T-cell (primary cell): ENCODE measurements at regions not wholly inside any gene's neighbourhood (a gene's known extent, or its start where the extent isn't known, plus 50 kb on each side); places are given as distances from the start of the nearest gene placed in this dataset.
"Not testable (repeated sequence)": the region's sequence is repeated elsewhere in the genome, so short reads cannot be mapped to it uniquely, and the experiment has no call there.

Source experiments
- ATAC-seq, 4 experiments: fragments of 200-7000 bp in 3 of 4; fragments of 150-1000 bp in 1 of 4; cut with Tn5 transposase; replicated peaks in 1 of 4; 1 replicate in 3 of 4; 2 replicates in 1 of 4; pipeline ENCODE4 v1.10.0; 2021; ENCODE audit warnings: moderate library complexity in 3 of 4, mild to moderate bottlenecking in 2 of 4, moderate number of reproducible peaks in 1 of 4
- CTCF ChIA-PET, 2 donors: fragments of 300-600 bp; sonication (Branson Sonifier 250); formaldehyde crosslinking; loops; one replicate each; lab custom pipeline; 2022; ENCODE audit warnings: antibody characterized with exemption in 2 of 2; lab: Charles Lee
- POLR2A ChIA-PET, 2 donors: fragments of 300-600 bp; sonication (Branson Sonifier 250); formaldehyde crosslinking; loops; one replicate each; lab custom pipeline; 2022; ENCODE audit warnings: antibody characterized with exemption in 2 of 2; lab: Charles Lee
- DNase-seq, 35 experiments: peaks; one replicate each; pipeline versions ENCODE4 v3.0.0 to v3.0.0-alpha.2; 2013 to 2023
- H3K27ac ChIP-seq: one replicate; pipeline ENCODE4 v1.5.1; 2013; ENCODE audit warnings: low read length
- H3K27me3 ChIP-seq, 2 experiments: replicated peaks in 1 of 2; 1 replicate in 1 of 2; 2 replicates in 1 of 2; pipeline versions ENCODE4 v1.6.1 to v1.7.0; 2013; ENCODE audit warnings: low read length in 1 of 2, mixed read lengths in 1 of 2; ENCODE audit not compliant: control insufficient read depth in 2 of 2, insufficient read depth in 2 of 2; ENCODE audit errors: extremely low read depth in 1 of 2
- H3K36me3 ChIP-seq, 2 donors: 1 replicate in 1 of 2; 2 replicates in 1 of 2; pipeline versions ENCODE4 v1.6.1 to v1.7.0; 2013; ENCODE audit warnings: low read length in 1 of 2; ENCODE audit not compliant: control insufficient read depth in 2 of 2, insufficient read depth in 1 of 2; ENCODE audit errors: extremely low read depth in 1 of 2
- H3K4me1 ChIP-seq, 2 experiments: 1 replicate in 1 of 2; 2 replicates in 1 of 2; pipeline versions ENCODE4 v1.6.1 to v1.7.0; 2013; ENCODE audit warnings: low read length in 2 of 2, mixed read lengths in 1 of 2; ENCODE audit not compliant: insufficient read depth in 2 of 2, control insufficient read depth in 1 of 2; ENCODE audit errors: extremely low read depth in 1 of 2
- H3K4me3 ChIP-seq, 2 donors: 1 replicate in 1 of 2; 2 replicates in 1 of 2; pipeline versions ENCODE4 v1.5.1 to v1.7.0; 2013; ENCODE audit warnings: mild to moderate bottlenecking in 2 of 2, low read length in 1 of 2, moderate library complexity in 1 of 2; ENCODE audit not compliant: control insufficient read depth in 1 of 2; ENCODE audit errors: extremely low read depth in 1 of 2
- H3K9me3 ChIP-seq: 2 replicates; pipeline ENCODE4 v1.7.0; 2013
- H3K27ac Mint-ChIP-seq, 2 donors: one replicate each; pipeline ENCODE4 v1.8.0; 2020 to 2021; ENCODE audit warnings: mild to moderate bottlenecking in 2 of 2, mixed read lengths in 2 of 2
- H3K27me3 Mint-ChIP-seq, 2 donors: one replicate each; pipeline ENCODE4 v1.8.0; 2021 to 2022; ENCODE audit warnings: mixed read lengths in 2 of 2
- H3K36me3 Mint-ChIP-seq: one replicate; pipeline ENCODE4 v1.8.0; 2021; ENCODE audit warnings: mixed read lengths
- H3K4me1 Mint-ChIP-seq, 3 donors: one replicate each; pipeline ENCODE4 v1.8.0; 2020 to 2022; ENCODE audit warnings: mixed read lengths in 3 of 3, mild to moderate bottlenecking in 1 of 3
- H3K4me3 Mint-ChIP-seq, 3 donors: one replicate each; pipeline ENCODE4 v1.8.0; 2020 to 2022; ENCODE audit warnings: mild to moderate bottlenecking in 3 of 3, mixed read lengths in 3 of 3, moderate library complexity in 3 of 3
- H3K9me3 Mint-ChIP-seq, 3 donors: one replicate each; pipeline ENCODE4 v1.8.0; 2020 to 2022; ENCODE audit warnings: mixed read lengths in 3 of 3
- WGBS: methylation state at CpG from one replicate; pipeline ENCODE4 v1.1.5; 2013; ENCODE audit warnings: missing lambda C conversion rate; ENCODE audit not compliant: insufficient coverage; 5-methylcytosine and 5-hydroxymethylcytosine counted together

DNA sequence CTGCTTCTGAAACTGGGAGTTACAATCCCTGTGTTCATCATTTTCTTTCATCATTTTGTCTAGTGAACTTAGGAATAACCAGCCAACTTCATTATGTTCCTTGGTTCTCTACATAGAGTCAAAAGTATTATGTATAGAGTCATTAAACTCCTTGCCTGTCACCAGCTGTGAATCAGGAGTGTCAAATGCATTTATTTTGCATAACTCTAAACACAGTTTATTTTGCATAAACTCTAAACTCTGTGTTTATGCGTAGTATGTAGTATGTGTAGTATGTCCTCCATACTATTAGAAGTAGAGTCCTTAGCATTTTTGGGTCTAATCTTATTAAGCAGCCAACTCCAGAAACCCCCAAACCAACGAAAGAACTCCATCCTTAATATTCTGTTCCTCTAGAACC is 164.4 kb downstream of the EVA1A start:
- H3K27me3 ChIP-seq = no peaks in the 10 kb centered on the region
- CTCF ChIA-PET = no interaction called here
- DNase-seq = no peak

DNA sequence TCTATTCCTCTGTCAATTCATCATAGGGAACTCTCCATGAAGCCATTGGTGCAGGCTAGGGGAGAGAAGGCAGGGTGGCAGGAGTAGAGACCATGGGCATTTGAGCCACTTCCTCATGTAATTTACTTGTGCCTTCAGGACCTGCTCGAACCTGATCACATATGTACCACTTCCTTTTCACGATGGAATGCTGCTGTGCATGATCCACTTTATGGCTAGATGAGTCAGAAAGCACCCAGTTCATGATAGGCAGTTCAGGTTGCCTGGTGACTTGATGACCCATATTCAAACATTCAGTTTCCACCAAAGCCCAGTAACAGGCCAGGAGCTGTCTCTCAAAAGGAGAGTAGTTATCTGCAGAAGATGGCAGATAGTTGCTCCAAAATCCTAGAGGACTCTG is 166.0 kb downstream of the EVA1A start:
- H3K4me3 ChIP-seq, DNase-seq, H3K9me3 Mint-ChIP-seq, H3K4me3 Mint-ChIP-seq, H3K4me1 Mint-ChIP-seq, POLR2A ChIA-PET, H3K27ac ChIP-seq, H3K27me3 Mint-ChIP-seq, H3K36me3 Mint-ChIP-seq, H3K9me3 ChIP-seq, H3K27ac Mint-ChIP-seq, ATAC-seq, H3K27me3 ChIP-seq, H3K36me3 ChIP-seq, CTCF ChIA-PET, H3K4me1 ChIP-seq: not testable (repeated sequence)
- 83% methylated on average over 2 of the region's 2 CpGs for WGBS

More for the DNA sequence above, 164.4 kb downstream of the EVA1A start:
- H3K27ac ChIP-seq = no peak overlapping the region
- POLR2A ChIA-PET = no interaction called here
- H3K4me3 Mint-ChIP-seq = no peak overlapping the region
- peaks cover 0 to 6% (median 0%) of the 10 kb centered on the region in 3 donors for H3K4me1 Mint-ChIP-seq
- no peak overlapping the region for H3K4me3 ChIP-seq
- H3K27me3 Mint-ChIP-seq = peaks cover 0 to 2% of the 10 kb centered on the region in 2 donors
- H3K4me1 ChIP-seq = no peaks in the 10 kb centered on the region
- peaks cover 0 to 2% of the 10 kb centered on the region in 2 donors for H3K36me3 ChIP-seq
- H3K9me3 ChIP-seq = no peaks in the 10 kb centered on the region
- no peaks in the 10 kb centered on the region for H3K36me3 Mint-ChIP-seq
- H3K9me3 Mint-ChIP-seq = peaks cover 0 to 3% (median 0%) of the 10 kb centered on the region in 3 donors
- no CpG with 5 or more reads among the region's 2 CpGs for WGBS
- no peak overlapping the region for H3K27ac Mint-ChIP-seq
- no peak for ATAC-seq

DNA sequence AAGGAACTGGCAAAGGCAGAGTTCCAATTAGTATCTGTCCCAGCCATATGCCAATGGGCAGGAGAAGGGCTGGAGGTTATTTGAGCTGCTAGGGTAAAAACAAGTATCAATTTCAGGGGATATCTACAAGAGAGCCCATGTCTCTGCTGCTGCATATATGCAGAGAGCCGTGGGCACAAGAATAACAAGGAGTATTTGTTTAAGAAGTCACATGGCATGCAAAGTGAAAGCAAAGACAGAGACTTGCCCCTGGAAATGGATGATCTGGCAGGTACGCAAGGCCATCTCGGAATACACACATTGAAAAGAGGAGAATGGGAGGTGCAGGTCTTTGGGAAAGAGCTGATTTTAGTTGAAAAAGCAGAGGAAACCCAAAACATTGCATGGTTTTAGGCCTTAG is 170.6 kb downstream of the EVA1A start:
- Mint-ChIP-seq H3K4me3 (no peak overlapping the region), H3K27me3 (peaks cover 0 to 17% of the 10 kb centered on the region in 2 donors), H3K4me1 (no peaks in the 10 kb centered on the region), H3K9me3 (no peaks in the 10 kb centered on the region), H3K27ac (no peak overlapping the region), H3K36me3 (peaks cover 3% of the 10 kb centered on the region)
- H3K36me3 ChIP-seq = no peaks in the 10 kb centered on the region
- H3K4me3 ChIP-seq = no peak overlapping the region
- H3K27me3 ChIP-seq = no peaks in the 10 kb centered on the region
- no peaks in the 10 kb centered on the region for H3K9me3 ChIP-seq
- no peak overlapping the region for H3K27ac ChIP-seq
- ATAC-seq = no peak
- no peaks in the 10 kb centered on the region for H3K4me1 ChIP-seq
- 91% methylated on average over 3 of the region's 3 CpGs for WGBS
- no peak for DNase-seq
- ChIA-PET CTCF (no interaction called here), POLR2A (no interaction called here)

DNA sequence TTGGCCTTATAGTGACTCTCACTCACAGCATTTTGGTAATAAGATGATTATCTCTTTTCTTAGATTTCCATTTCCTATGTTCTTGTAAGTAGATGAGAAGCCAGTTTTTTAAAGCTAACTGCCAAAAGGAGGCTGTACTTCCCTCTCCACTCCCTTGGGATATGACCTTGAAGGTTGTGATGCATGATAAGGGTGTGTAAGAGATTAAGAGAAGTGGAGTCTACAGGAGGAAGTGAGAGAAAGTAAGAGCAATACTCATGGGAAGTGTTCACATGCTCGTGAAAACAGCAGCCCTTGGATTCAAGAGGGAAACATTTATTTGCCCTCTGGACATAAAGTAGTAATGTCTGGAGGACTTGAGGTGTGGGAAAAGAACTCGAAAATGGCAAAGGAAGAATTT is 171.5 kb downstream of the EVA1A start:
- Histone ChIP-seq H3K4me1 (no peaks in the 10 kb centered on the region), H3K36me3 (no peaks in the 10 kb centered on the region), H3K9me3 (no peaks in the 10 kb centered on the region), H3K27ac (no peak overlapping the region), H3K27me3 (no peaks in the 10 kb centered on the region), H3K4me3 (no peak overlapping the region)
- H3K9me3 Mint-ChIP-seq = no peaks in the 10 kb centered on the region
- WGBS = no CpG with 5 or more reads among the region's 2 CpGs
- no peaks in the 10 kb centered on the region for H3K4me1 Mint-ChIP-seq
- no peak for DNase-seq
- H3K27me3 Mint-ChIP-seq = peaks cover 0 to 17% of the 10 kb centered on the region in 2 donors
- no peak for ATAC-seq
- ChIA-PET POLR2A (no interaction called here), CTCF (no interaction called here)
- H3K27ac Mint-ChIP-seq = no peak overlapping the region
- no peak overlapping the region for H3K4me3 Mint-ChIP-seq
- H3K36me3 Mint-ChIP-seq = peaks cover 3% of the 10 kb centered on the region

DNA sequence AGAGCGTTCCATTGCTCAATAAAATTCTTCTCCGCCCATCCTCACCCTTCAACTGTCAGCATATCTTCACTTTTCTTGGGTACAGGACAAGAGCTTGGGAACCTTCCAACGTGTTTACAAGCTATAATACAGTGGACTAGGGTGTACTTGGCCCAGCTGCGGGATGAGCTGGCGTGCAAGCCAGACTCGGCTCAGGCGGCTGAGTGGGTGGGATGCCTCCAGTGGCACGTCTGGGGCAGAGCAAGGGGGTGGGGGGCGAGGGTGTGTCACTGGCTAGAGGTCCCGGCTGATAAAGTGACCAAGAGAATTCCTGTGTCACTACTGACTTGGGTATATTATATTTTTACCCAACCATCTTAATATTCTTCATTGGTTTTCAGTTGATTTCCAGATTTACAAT is 179.7 kb downstream of the EVA1A start:
- H3K27me3 Mint-ChIP-seq = no peaks in the 10 kb centered on the region
- no peaks in the 10 kb centered on the region for H3K36me3 Mint-ChIP-seq
- H3K27me3 ChIP-seq = no peaks in the 10 kb centered on the region
- no peaks in the 10 kb centered on the region for H3K4me1 ChIP-seq
- no peaks in the 10 kb centered on the region for H3K4me1 Mint-ChIP-seq
- WGBS = 91% methylated on average over 5 of the region's 10 CpGs
- no peak overlapping the region for H3K27ac Mint-ChIP-seq
- no peak overlapping the region for H3K27ac ChIP-seq
- POLR2A ChIA-PET = no interaction called here
- CTCF ChIA-PET = no interaction called here
- DNase-seq (no peak), ATAC-seq (no peak)
- no peak overlapping the region for H3K4me3 Mint-ChIP-seq
- no peak overlapping the region for H3K4me3 ChIP-seq
- no peaks in the 10 kb centered on the region for H3K9me3 ChIP-seq
- H3K9me3 Mint-ChIP-seq = peaks cover 0 to 8% (median 5%) of the 10 kb centered on the region in 3 donors
- H3K36me3 ChIP-seq = no peaks in the 10 kb centered on the region

DNA sequence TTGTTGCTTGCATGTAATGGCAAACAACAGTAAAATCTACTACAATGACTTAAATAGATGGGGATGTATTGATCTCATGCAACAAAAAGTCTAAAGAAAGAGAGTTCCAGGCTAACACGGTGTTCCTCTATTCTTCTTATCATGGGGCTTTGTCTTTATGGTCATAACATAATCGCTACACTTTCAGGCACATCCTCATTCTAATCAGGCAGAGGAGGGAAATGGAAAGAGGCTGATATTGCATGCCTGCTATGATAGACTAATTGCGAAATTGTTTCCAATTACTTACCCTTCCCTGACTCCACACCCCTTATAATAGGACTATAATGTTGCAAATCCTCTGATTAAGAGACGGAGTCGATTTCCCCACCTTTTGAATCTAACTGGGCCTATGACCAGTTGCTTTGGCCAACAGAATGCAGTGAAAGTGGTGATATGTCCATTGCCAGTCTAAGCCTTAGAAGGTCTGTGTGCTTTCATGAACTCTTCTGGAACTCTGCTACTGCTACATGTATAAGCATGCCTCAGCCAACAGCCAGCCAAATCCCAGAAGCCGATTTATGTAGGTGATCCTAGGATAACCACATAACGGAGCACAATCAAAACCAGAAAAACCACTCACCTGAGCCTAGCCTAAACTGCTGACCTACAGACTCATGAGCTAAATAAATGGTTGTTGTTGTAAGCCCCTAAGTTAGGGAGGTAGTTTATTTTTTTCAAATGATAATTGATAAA is 180.3 kb upstream of the TACR1 start:
- ChIA-PET POLR2A (no interaction called here), CTCF (interaction anchor here in 1 of 2 donors (0.6 kb wide), 1 partner anchor 60 kb away, joined by 3 read pairs; no protein-coding TSS in a partner anchor)
- WGBS = no CpG with 5 or more reads among the region's 7 CpGs
- Mint-ChIP-seq H3K27ac (no peak overlapping the region), H3K27me3 (no peaks in the 10 kb centered on the region), H3K4me3 (no peak overlapping the region), H3K36me3 (no peaks in the 10 kb centered on the region), H3K4me1 (no peaks in the 10 kb centered on the region), H3K9me3 (peaks cover 0 to 10% (median 5%) of the 10 kb centered on the region in 3 donors)
- Histone ChIP-seq H3K36me3 (no peaks in the 10 kb centered on the region), H3K4me1 (no peaks in the 10 kb centered on the region), H3K4me3 (no peak overlapping the region), H3K9me3 (no peaks in the 10 kb centered on the region), H3K27me3 (peaks cover 0 to 1% of the 10 kb centered on the region in 2 experiments), H3K27ac (no peak overlapping the region)
- ATAC-seq = no peak
- DNase-seq = no peak
